ENCODE measurements at regions not wholly inside any gene's neighbourhood (a gene's known extent, or its start where the extent isn't known, plus 50 kb on each side); places are given as distances from the start of the nearest gene placed in this dataset.

GRCh38 chr12:42786400-42787148 lies 197.0 kb upstream of the PRICKLE1 start:
- intact Hi-C loops (cut with DNase I) = no loop called here
- TF ChIP-seq CTCF (IDR thresholded peaks at IDR 0.05) (no peak), POLR2AphosphoS5 (IDR thresholded peaks at IDR 0.05) (no peak), POLR2A (IDR thresholded peaks at IDR 0.05) (no peak)
- no peaks in the 10 kb centered on the region for H3K4me1 ChIP-seq (replicated peaks)
- no peaks in the 10 kb centered on the region for H3K27me3 ChIP-seq (replicated peaks; ENCODE audit: insufficient read depth)
- H3K9me3 ChIP-seq = no peaks in the 10 kb centered on the region
- H3K4me3 ChIP-seq = no peak overlapping the region
- no peak for DNase-seq (ENCODE audit: low spot score)
- H3K27ac ChIP-seq = no peak overlapping the region
- WGBS = 44% methylated on average over 5 of the region's 5 CpGs
- no peaks in the 10 kb centered on the region for H3K36me3 ChIP-seq

GRCh38 chr12:42785944-42786343 lies 196.4 kb upstream of the PRICKLE1 start:
- DNase-seq (ENCODE audit: low spot score) = no peak
- TF ChIP-seq CTCF (IDR thresholded peaks at IDR 0.05) (no peak), POLR2A (IDR thresholded peaks at IDR 0.05) (no peak), POLR2AphosphoS5 (IDR thresholded peaks at IDR 0.05) (no peak)
- no peak overlapping the region for H3K27ac ChIP-seq
- intact Hi-C loops (cut with DNase I) = no loop called here
- 82% methylated on average over 2 of the region's 2 CpGs for WGBS
- H3K36me3 ChIP-seq = no peaks in the 10 kb centered on the region
- H3K4me3 ChIP-seq = no peak overlapping the region
- H3K27me3 ChIP-seq (replicated peaks; ENCODE audit: insufficient read depth) = no peaks in the 10 kb centered on the region
- no peaks in the 10 kb centered on the region for H3K4me1 ChIP-seq (replicated peaks)
- H3K9me3 ChIP-seq = no peaks in the 10 kb centered on the region

- no peaks in the 10 kb centered on the region for H3K36me3 ChIP-seq
- no peaks in the 10 kb centered on the region for H3K9me3 ChIP-seq
- 38% methylated on average over 1 of the region's 1 CpG for WGBS
- no peaks in the 10 kb centered on the region for H3K4me1 ChIP-seq (replicated peaks)
- intact Hi-C loops (cut with DNase I) = no loop called here
- DNase-seq (ENCODE audit: low spot score) = no peak
- no peak overlapping the region for H3K27ac ChIP-seq
- no peak for TF ChIP-seq POLR2A (IDR thresholded peaks at IDR 0.05)
- no peak for TF ChIP-seq CTCF (IDR thresholded peaks at IDR 0.05)
- TF ChIP-seq POLR2AphosphoS5 (IDR thresholded peaks at IDR 0.05) = no peak
- no peak overlapping the region for H3K4me3 ChIP-seq
- H3K27me3 ChIP-seq (replicated peaks; ENCODE audit: insufficient read depth) = no peaks in the 10 kb centered on the region
Measured at GRCh38 chr12:42780671-42781070, 191.1 kb upstream of the PRICKLE1 start.

- Histone ChIP-seq H3K27me3 (replicated peaks; ENCODE audit: insufficient read depth) (no peaks in the 10 kb centered on the region), H3K9me3 (no peaks in the 10 kb centered on the region), H3K4me3 (no peak overlapping the region), H3K4me1 (replicated peaks) (no peaks in the 10 kb centered on the region), H3K36me3 (no peaks in the 10 kb centered on the region), H3K27ac (no peak overlapping the region)
- no peak for TF ChIP-seq POLR2A (IDR thresholded peaks at IDR 0.05)
- TF ChIP-seq CTCF (IDR thresholded peaks at IDR 0.05) = no peak
- TF ChIP-seq POLR2AphosphoS5 (IDR thresholded peaks at IDR 0.05) = no peak
- DNase-seq (ENCODE audit: low spot score) = peak; percentile 24
- intact Hi-C loops (cut with DNase I) = no loop called here
- WGBS = 42% methylated on average over 7 of the region's 7 CpGs
Measured at GRCh38 chr12:42779186-42779859, 189.8 kb upstream of the PRICKLE1 start.

GRCh38 chr12:42776396-42776795 lies 186.8 kb upstream of the PRICKLE1 start:
- Histone ChIP-seq H3K36me3 (no peaks in the 10 kb centered on the region), H3K4me1 (replicated peaks) (no peaks in the 10 kb centered on the region), H3K4me3 (no peak overlapping the region), H3K9me3 (no peaks in the 10 kb centered on the region), H3K27me3 (replicated peaks; ENCODE audit: insufficient read depth) (no peaks in the 10 kb centered on the region), H3K27ac (no peak overlapping the region)
- intact Hi-C loops (cut with DNase I) = no loop called here
- DNase-seq (ENCODE audit: low spot score) = no peak
- 81% methylated on average over 9 of the region's 9 CpGs for WGBS
- no peak for TF ChIP-seq CTCF (IDR thresholded peaks at IDR 0.05)
- TF ChIP-seq POLR2A (IDR thresholded peaks at IDR 0.05) = no peak
- no peak for TF ChIP-seq POLR2AphosphoS5 (IDR thresholded peaks at IDR 0.05)

Data from prostate gland (tissue), 2 donors.